Astrocyte (in vitro differentiated cells and primary cell): ENCODE measurements at regions not wholly inside any gene's neighbourhood (a gene's known extent, or its start where the extent isn't known, plus 50 kb on each side); places are given as distances from the start of the nearest gene placed in this dataset.
A peak's percentile ranks its signal among the peaks of the same experiment; 100 is the strongest.

Source experiments
- DNase-seq: peaks from one replicate; pipeline ENCODE4 v3.0.0-alpha.2; 2010; ENCODE audit warnings: low read depth
- FAIRE-seq: peaks from 2 replicates; lab custom pipeline; 2011; peaks lifted over from hg19 to GRCh38; lab: Jason Lieb, UNC
- H2AFZ ChIP-seq: 2 replicates; pipeline ENCODE4 v1.6.0; 2012; ENCODE audit warnings: low read depth, low read length, inconsistent platforms
- H3K27ac ChIP-seq: 2 replicates; pipeline ENCODE4 v1.5.1; 2011; ENCODE audit warnings: low read depth, low read length, inconsistent platforms
- H3K27me3 ChIP-seq: 2 replicates; pipeline ENCODE4 v1.6.0; 2011; ENCODE audit warnings: low read length, inconsistent platforms; ENCODE audit not compliant: insufficient read depth
- H3K36me3 ChIP-seq: 2 replicates; pipeline ENCODE4 v1.5.1; 2011; ENCODE audit warnings: low read length, inconsistent platforms; ENCODE audit not compliant: insufficient read depth
- H3K4me1 ChIP-seq: 2 replicates; pipeline ENCODE4 v1.5.1; 2011; ENCODE audit warnings: low read length, inconsistent platforms; ENCODE audit not compliant: insufficient read depth
- H3K4me2 ChIP-seq: 2 replicates; pipeline ENCODE4 v1.6.0; 2012; ENCODE audit warnings: low read length, inconsistent platforms
- H3K4me3 ChIP-seq: 2 replicates; pipeline ENCODE4 v1.5.1; 2011; ENCODE audit warnings: low read depth, mild to moderate bottlenecking, low read length, inconsistent platforms; ENCODE audit not compliant: insufficient read depth
- H3K79me2 ChIP-seq: 2 replicates; pipeline ENCODE4 v1.6.0; 2012; ENCODE audit warnings: mild to moderate bottlenecking, low read length, inconsistent platforms; ENCODE audit not compliant: insufficient read depth
- H3K9ac ChIP-seq: 2 replicates; pipeline ENCODE4 v1.6.0; 2012; ENCODE audit warnings: mild to moderate bottlenecking, low read length, inconsistent platforms
- H3K9me3 ChIP-seq: 2 replicates; pipeline ENCODE4 v1.5.1; 2012; ENCODE audit warnings: low read depth, mild to moderate bottlenecking, low read length, inconsistent platforms; ENCODE audit not compliant: insufficient read depth
- H4K20me1 ChIP-seq: 2 replicates; pipeline ENCODE4 v1.6.0; 2012; ENCODE audit warnings: low read length, inconsistent platforms; ENCODE audit not compliant: insufficient read depth
- H3K27ac Mint-ChIP-seq: one replicate; pipeline ENCODE4 v1.8.0; 2021; ENCODE audit warnings: mild to moderate bottlenecking, mixed read lengths; ENCODE audit not compliant: unreplicated experiment
- H3K27me3 Mint-ChIP-seq: one replicate; pipeline ENCODE4 v1.8.0; 2021; ENCODE audit warnings: low read depth, mixed read lengths; ENCODE audit not compliant: unreplicated experiment
- H3K36me3 Mint-ChIP-seq: one replicate; pipeline ENCODE4 v1.8.0; 2021; ENCODE audit warnings: low read depth, mixed read lengths; ENCODE audit not compliant: unreplicated experiment
- H3K4me1 Mint-ChIP-seq: one replicate; pipeline ENCODE4 v1.8.0; 2021; ENCODE audit warnings: low read depth, mixed read lengths; ENCODE audit not compliant: unreplicated experiment
- H3K4me3 Mint-ChIP-seq: one replicate; pipeline ENCODE4 v1.8.0; 2021; ENCODE audit warnings: mild to moderate bottlenecking, moderate library complexity, mixed read lengths; ENCODE audit not compliant: unreplicated experiment
- H3K9me3 Mint-ChIP-seq: one replicate; pipeline ENCODE4 v1.8.0; 2021; ENCODE audit warnings: mild to moderate bottlenecking, mixed read lengths; ENCODE audit not compliant: unreplicated experiment
- EZH2 ChIP-seq: IDR thresholded peaks from 2 replicates; pipeline ENCODE4 v1.6.1; 2012; ENCODE audit warnings: mild to moderate bottlenecking, low read length, inconsistent platforms; ENCODE audit not compliant: insufficient read depth
- TF ChIP-seq, protein P1 (sequence below): IDR thresholded peaks from 2 replicates; pipeline ENCODE4 v1.5.1; 2011; ENCODE audit warnings: low read depth, mild to moderate bottlenecking, inconsistent platforms, low read length, moderate library complexity; ENCODE audit not compliant: insufficient read depth

GRCh38 chrX:34810916-34811315 is 131.7 kb upstream of the FAM47B start:
- no peaks in the 10 kb centered on the region for H3K79me2 ChIP-seq
- H3K4me2 ChIP-seq, result peak overlapping the region; percentile 81
- DNase-seq, result no peak
- H3K27ac ChIP-seq, result peak overlapping the region; percentile 58
- H3K4me3 ChIP-seq, result peak overlapping the region; percentile 39
- peaks cover 11% of the 10 kb centered on the region for H3K4me1 ChIP-seq
- no peaks in the 10 kb centered on the region for H3K9me3 ChIP-seq
- Mint-ChIP-seq H3K27ac (peak overlapping the region; percentile 41), H3K9me3 (no peaks in the 10 kb centered on the region), H3K4me3 (no peak overlapping the region), H3K27me3 (no peaks in the 10 kb centered on the region), H3K36me3 (no peaks in the 10 kb centered on the region), H3K4me1 (peaks cover 18% of the 10 kb centered on the region)
- FAIRE-seq, result no peak
- no peaks in the 10 kb centered on the region for H3K27me3 ChIP-seq
- TF ChIP-seq EZH2, result no peak
- TF ChIP-seq, protein P1, sequence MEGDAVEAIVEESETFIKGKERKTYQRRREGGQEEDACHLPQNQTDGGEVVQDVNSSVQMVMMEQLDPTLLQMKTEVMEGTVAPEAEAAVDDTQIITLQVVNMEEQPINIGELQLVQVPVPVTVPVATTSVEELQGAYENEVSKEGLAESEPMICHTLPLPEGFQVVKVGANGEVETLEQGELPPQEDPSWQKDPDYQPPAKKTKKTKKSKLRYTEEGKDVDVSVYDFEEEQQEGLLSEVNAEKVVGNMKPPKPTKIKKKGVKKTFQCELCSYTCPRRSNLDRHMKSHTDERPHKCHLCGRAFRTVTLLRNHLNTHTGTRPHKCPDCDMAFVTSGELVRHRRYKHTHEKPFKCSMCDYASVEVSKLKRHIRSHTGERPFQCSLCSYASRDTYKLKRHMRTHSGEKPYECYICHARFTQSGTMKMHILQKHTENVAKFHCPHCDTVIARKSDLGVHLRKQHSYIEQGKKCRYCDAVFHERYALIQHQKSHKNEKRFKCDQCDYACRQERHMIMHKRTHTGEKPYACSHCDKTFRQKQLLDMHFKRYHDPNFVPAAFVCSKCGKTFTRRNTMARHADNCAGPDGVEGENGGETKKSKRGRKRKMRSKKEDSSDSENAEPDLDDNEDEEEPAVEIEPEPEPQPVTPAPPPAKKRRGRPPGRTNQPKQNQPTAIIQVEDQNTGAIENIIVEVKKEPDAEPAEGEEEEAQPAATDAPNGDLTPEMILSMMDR, result no peak
- H3K36me3 ChIP-seq, result no peaks in the 10 kb centered on the region
- peak overlapping the region; percentile 41 for H3K9ac ChIP-seq
- no peak overlapping the region for H2AFZ ChIP-seq
- H4K20me1 ChIP-seq, result no peaks in the 10 kb centered on the region

DNA sequence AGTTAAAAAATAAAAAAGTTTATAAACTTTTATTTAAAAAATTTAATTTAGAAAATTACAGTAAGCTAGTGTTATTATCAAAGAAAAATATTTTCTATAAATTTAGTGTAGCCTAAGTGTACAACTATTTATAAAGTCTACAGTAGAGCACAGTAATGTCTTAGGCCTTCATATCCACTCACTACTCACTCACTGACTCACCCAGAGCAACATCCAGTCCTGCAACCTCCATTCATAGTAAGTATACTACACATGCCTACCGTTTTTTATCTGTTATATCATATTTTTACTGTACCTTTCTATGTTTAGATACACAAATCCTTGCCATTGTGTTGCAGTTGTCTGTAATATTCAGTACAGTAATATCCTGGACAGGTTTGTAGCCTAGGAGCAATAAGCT is 129.0 kb upstream of the FAM47B start:
- H3K9me3 ChIP-seq, result no peaks in the 10 kb centered on the region
- no peak overlapping the region for H3K4me3 ChIP-seq
- no peak overlapping the region for H3K27ac ChIP-seq
- no peaks in the 10 kb centered on the region for H4K20me1 ChIP-seq
- peaks cover 18% of the 10 kb centered on the region for H3K4me1 Mint-ChIP-seq
- no peak overlapping the region for H2AFZ ChIP-seq
- H3K27me3 ChIP-seq, result no peaks in the 10 kb centered on the region
- H3K9me3 Mint-ChIP-seq, result no peaks in the 10 kb centered on the region
- TF ChIP-seq, protein P1, result no peak
- no peak for TF ChIP-seq EZH2
- no peaks in the 10 kb centered on the region for H3K79me2 ChIP-seq
- no peak overlapping the region for H3K4me2 ChIP-seq
- no peaks in the 10 kb centered on the region for H3K36me3 Mint-ChIP-seq
- no peak overlapping the region for H3K4me3 Mint-ChIP-seq
- FAIRE-seq (no peak), DNase-seq (peak; percentile 37)
- peaks cover 11% of the 10 kb centered on the region for H3K4me1 ChIP-seq
- no peaks in the 10 kb centered on the region for H3K36me3 ChIP-seq
- no peak overlapping the region for H3K9ac ChIP-seq
- H3K27me3 Mint-ChIP-seq, result no peaks in the 10 kb centered on the region
- H3K27ac Mint-ChIP-seq, result no peak overlapping the region

DNA sequence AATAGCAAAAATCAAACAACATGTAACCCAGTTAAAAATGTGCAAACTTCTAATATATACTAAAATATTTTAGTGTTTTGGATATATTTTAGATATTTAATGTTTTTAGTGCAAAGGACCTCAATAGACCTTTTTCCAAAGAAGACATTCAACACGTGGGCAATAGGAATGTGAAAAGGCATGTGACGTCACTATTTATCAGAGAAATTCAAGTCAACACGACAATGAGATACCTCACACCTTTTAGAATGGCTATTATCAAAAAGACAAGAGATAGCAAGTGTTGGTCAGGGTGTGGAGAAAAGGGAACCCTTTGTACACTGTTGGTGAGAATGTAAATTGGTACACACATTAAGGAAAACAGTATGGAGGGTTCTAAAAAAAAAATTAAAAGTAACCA is 115.6 kb upstream of the FAM47B start:
- H3K4me3 ChIP-seq, result no peak overlapping the region
- no peaks in the 10 kb centered on the region for H3K27me3 ChIP-seq
- no peaks in the 10 kb centered on the region for H3K36me3 Mint-ChIP-seq
- no peaks in the 10 kb centered on the region for H4K20me1 ChIP-seq
- H3K27me3 Mint-ChIP-seq, result no peaks in the 10 kb centered on the region
- no peaks in the 10 kb centered on the region for H3K36me3 ChIP-seq
- H2AFZ ChIP-seq, result no peak overlapping the region
- no peak overlapping the region for H3K4me3 Mint-ChIP-seq
- TF ChIP-seq, protein P1, result no peak
- TF ChIP-seq EZH2, result no peak
- H3K9ac ChIP-seq, result no peak overlapping the region
- no peak overlapping the region for H3K27ac Mint-ChIP-seq
- no peaks in the 10 kb centered on the region for H3K9me3 Mint-ChIP-seq
- H3K79me2 ChIP-seq, result no peaks in the 10 kb centered on the region
- H3K9me3 ChIP-seq, result no peaks in the 10 kb centered on the region
- no peak overlapping the region for H3K4me2 ChIP-seq
- no peaks in the 10 kb centered on the region for H3K4me1 ChIP-seq
- DNase-seq, result no peak
- FAIRE-seq, result peak; percentile 83
- H3K27ac ChIP-seq, result no peak overlapping the region
- no peaks in the 10 kb centered on the region for H3K4me1 Mint-ChIP-seq
